Femur (tissue), 1 donor: ENCODE measurements at regions not wholly inside any gene's neighbourhood (a gene's known extent, or its start where the extent isn't known, plus 50 kb on each side); places are given as distances from the start of the nearest gene placed in this dataset.
"Not testable (repeated sequence)": the region's sequence is repeated elsewhere in the genome, so short reads cannot be mapped to it uniquely, and the experiment has no call there.

ENCODE experiments used
- DNase-seq: peaks from one replicate; pipeline ENCODE4 v3.0.0-alpha.2; 2017

GRCh38 chr6:86730772-86731171, 206.6 kb upstream of the HTR1E start:
- DNase-seq, result not testable (repeated sequence)

- no peak for DNase-seq
Observed at GRCh38 chr6:86730216-86730615, 207.1 kb upstream of the HTR1E start.

GRCh38 chr6:86728976-86729375, 208.4 kb upstream of the HTR1E start:
- DNase-seq, result no peak

GRCh38 chr6:86724695-86725094, 212.6 kb upstream of the HTR1E start:
- no peak for DNase-seq

- no peak for DNase-seq
Observed at GRCh38 chr6:86723729-86724128, 213.6 kb upstream of the HTR1E start.

- DNase-seq, result no peak
Observed at GRCh38 chr6:86723151-86723550, 214.2 kb upstream of the HTR1E start.

- no peak for DNase-seq
Observed at GRCh38 chr6:86722131-86722530, 215.2 kb upstream of the HTR1E start.

GRCh38 chr6:86715676-86716075, 221.7 kb upstream of the HTR1E start:
- DNase-seq, result no peak

GRCh38 chr6:86712039-86712438, 225.3 kb upstream of the HTR1E start:
- no peak for DNase-seq

- DNase-seq, result no peak
Observed at GRCh38 chr6:86707545-86708120, 229.7 kb upstream of the HTR1E start.

GRCh38 chr6:86706449-86706848, 230.9 kb upstream of the HTR1E start:
- no peak for DNase-seq

GRCh38 chr6:86701228-86701627, 236.1 kb upstream of the HTR1E start:
- DNase-seq, result not testable (repeated sequence)

- no peak for DNase-seq
Observed at GRCh38 chr6:86686496-86686895, 250.8 kb upstream of the HTR1E start.

- DNase-seq, result no peak
Observed at GRCh38 chr6:86685230-86685797, 252.0 kb upstream of the HTR1E start.

- no peak for DNase-seq
Observed at GRCh38 chr6:86683132-86683908, 254.0 kb upstream of the HTR1E start.

GRCh38 chr6:86682297-86682696, 255.0 kb upstream of the HTR1E start:
- DNase-seq, result no peak

GRCh38 chr6:86681140-86681539, 256.2 kb upstream of the HTR1E start:
- DNase-seq, result not testable (repeated sequence)

GRCh38 chr6:86672125-86672524, 265.2 kb upstream of the HTR1E start:
- not testable (repeated sequence) for DNase-seq

- DNase-seq, result no peak
Observed at GRCh38 chr6:86657192-86657591, 280.1 kb upstream of the HTR1E start.

GRCh38 chr6:86629123-86629522, 308.2 kb upstream of the HTR1E start:
- no peak for DNase-seq

- no peak for DNase-seq
Observed at GRCh38 chr6:86619428-86619827, 317.9 kb upstream of the HTR1E start.

- DNase-seq, result no peak
Observed at GRCh38 chr6:86615299-86615698, 322.0 kb upstream of the HTR1E start.

- DNase-seq, result no peak
Observed at GRCh38 chr6:86609549-86610388, 327.6 kb upstream of the HTR1E start.
